H1 (cell line): ENCODE measurements at regions not wholly inside any gene's neighbourhood (a gene's known extent, or its start where the extent isn't known, plus 50 kb on each side); places are given as distances from the start of the nearest gene placed in this dataset.

ENCODE experiments used
- ASH2L ChIP-seq: fragments of 200-600, 300-600 bp; sonication (generic); IDR thresholded peaks from one replicate; pipeline ENCODE4 v1.7.1; 2017; ENCODE audit warnings: low read length
- POLR2A ChIP-seq, 2 experiments: IDR thresholded peaks; 1 replicate in 1 of 2; 2 replicates in 1 of 2; pipeline ENCODE4 v1.6.1; 2011; ENCODE audit warnings: low read depth in 2 of 2, low read length in 2 of 2, mild to moderate bottlenecking in 2 of 2; ENCODE audit errors: control extremely low read depth in 1 of 2
- SAP30 ChIP-seq: fragments of 300-600 bp; sonication (generic); IDR thresholded peaks from 2 replicates; pipeline ENCODE4 v1.7.1; 2012; ENCODE audit warnings: low read length, moderate library complexity, mild to moderate bottlenecking, inconsistent platforms; ENCODE audit not compliant: insufficient read depth, insufficient replicate concordance
- SIN3A ChIP-seq, 2 experiments: IDR thresholded peaks in 1 of 2; conservative IDR thresholded peaks in 1 of 2; 2 replicates each; pipeline ENCODE4 v1.6.1; 2011 to 2012; ENCODE audit warnings: low read length in 2 of 2, improper control_type of control experiment in 1 of 2, low read depth in 1 of 2, mild to moderate bottlenecking in 1 of 2
- TAF1 ChIP-seq: IDR thresholded peaks from 2 replicates; pipeline ENCODE4 v1.6.1; 2011; ENCODE audit warnings: mild to moderate bottlenecking, low read depth, low read length
- TCF12 ChIP-seq: IDR thresholded peaks from 2 replicates; pipeline ENCODE4 v1.6.1; 2011; ENCODE audit warnings: low read depth, mild to moderate bottlenecking, low read length
- YY1 ChIP-seq: IDR thresholded peaks from 2 replicates; pipeline ENCODE4 v1.6.1; 2011; ENCODE audit warnings: low read depth, mild to moderate bottlenecking, low read length
- TF ChIP-seq, protein P1 (sequence below), 3 experiments: IDR thresholded peaks; 1 replicate in 2 of 3; 2 replicates in 1 of 3; pipeline versions ENCODE4 v1.5.1 to v1.6.1; 2011; ENCODE audit warnings: low read length in 3 of 3, mild to moderate bottlenecking in 3 of 3, inconsistent platforms in 2 of 3, low read depth in 1 of 3, moderate library complexity in 1 of 3; ENCODE audit not compliant: insufficient read depth in 1 of 3; ENCODE audit errors: control extremely low read depth in 1 of 3
- TF ChIP-seq, protein P2 (sequence below): IDR thresholded peaks from 2 replicates; pipeline ENCODE4 v1.6.1; 2012; ENCODE audit warnings: inconsistent platforms

DNA sequence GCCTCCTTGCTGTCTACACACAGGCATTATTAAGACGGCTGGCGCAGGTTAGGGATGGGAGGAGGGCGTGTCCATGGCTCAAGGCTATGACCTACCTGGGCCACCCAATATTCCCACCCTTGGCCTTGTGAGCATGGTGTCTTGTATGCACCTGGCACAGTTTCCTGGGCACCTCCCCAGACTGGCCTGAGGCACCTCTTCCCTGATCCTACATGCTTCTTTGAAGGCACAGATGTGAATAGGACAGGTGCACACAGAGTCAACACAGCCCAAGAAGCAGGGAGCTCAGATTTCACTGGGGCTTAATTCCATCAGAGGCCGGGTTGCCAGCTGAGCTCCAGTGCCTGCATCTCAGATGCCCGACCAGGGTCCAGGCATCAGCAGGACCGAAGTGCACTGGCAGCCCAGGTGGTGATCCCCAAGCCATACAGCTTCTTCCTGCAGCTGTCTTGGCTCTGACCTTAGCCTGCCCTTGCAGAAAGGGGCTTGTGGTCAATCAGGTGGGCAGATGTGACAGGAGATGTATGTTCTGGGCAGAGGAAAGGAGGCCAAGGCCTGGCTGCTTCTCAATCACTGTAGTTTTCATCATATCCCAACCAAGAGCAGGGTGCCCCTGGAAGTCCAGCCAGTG is 287.7 kb downstream of the CLIC5 start:
- no peak for TF ChIP-seq ASH2L
- TF ChIP-seq POLR2A (IDR thresholded peaks at IDR 0.05; ENCODE audit: control extremely low read depth in 1 of 2, low read depth in 2 of 2, low read length in 2 of 2), result no peak
- TF ChIP-seq SAP30, result no peak
- TF ChIP-seq, protein P1, sequence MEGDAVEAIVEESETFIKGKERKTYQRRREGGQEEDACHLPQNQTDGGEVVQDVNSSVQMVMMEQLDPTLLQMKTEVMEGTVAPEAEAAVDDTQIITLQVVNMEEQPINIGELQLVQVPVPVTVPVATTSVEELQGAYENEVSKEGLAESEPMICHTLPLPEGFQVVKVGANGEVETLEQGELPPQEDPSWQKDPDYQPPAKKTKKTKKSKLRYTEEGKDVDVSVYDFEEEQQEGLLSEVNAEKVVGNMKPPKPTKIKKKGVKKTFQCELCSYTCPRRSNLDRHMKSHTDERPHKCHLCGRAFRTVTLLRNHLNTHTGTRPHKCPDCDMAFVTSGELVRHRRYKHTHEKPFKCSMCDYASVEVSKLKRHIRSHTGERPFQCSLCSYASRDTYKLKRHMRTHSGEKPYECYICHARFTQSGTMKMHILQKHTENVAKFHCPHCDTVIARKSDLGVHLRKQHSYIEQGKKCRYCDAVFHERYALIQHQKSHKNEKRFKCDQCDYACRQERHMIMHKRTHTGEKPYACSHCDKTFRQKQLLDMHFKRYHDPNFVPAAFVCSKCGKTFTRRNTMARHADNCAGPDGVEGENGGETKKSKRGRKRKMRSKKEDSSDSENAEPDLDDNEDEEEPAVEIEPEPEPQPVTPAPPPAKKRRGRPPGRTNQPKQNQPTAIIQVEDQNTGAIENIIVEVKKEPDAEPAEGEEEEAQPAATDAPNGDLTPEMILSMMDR (IDR thresholded peaks at IDR 0.05; ENCODE audit: control extremely low read depth in 1 of 3, insufficient read depth in 1 of 3, low read depth in 1 of 3, low read length in 3 of 3), result no peak
- TF ChIP-seq, protein P2, sequence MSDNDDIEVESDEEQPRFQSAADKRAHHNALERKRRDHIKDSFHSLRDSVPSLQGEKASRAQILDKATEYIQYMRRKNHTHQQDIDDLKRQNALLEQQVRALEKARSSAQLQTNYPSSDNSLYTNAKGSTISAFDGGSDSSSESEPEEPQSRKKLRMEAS, result no peak
- no peak for TF ChIP-seq TAF1
- TF ChIP-seq SIN3A (conservative IDR thresholded peaks at IDR 0.05 in 1 of 2, IDR thresholded peaks at IDR 0.05 in 1 of 2; ENCODE audit: low read depth in 1 of 2, low read length in 2 of 2), result no peak
- TF ChIP-seq YY1, result no peak
- TF ChIP-seq TCF12, result no peak
